Ascending aorta (tissue), 2 donors: ENCODE measurements at regions not wholly inside any gene's neighbourhood (a gene's known extent, or its start where the extent isn't known, plus 50 kb on each side); places are given as distances from the start of the nearest gene placed in this dataset.

Experiments used
- DNase-seq, 2 donors: peaks; one replicate each; pipeline ENCODE4 v3.0.0-alpha.2; 2019; ENCODE audit warnings: low spot score in 2 of 2
- H3K27ac ChIP-seq, 2 donors: fragments of 200-600 bp; sonication (generic); one replicate each; pipeline ENCODE4 v1.5.1; 2016 to 2017; ENCODE audit warnings: mild to moderate bottlenecking in 1 of 2
- H3K27me3 ChIP-seq: fragments of 200-600 bp; sonication (generic); one replicate; pipeline ENCODE4 v1.5.1; 2017
- H3K36me3 ChIP-seq, 2 donors: fragments of 200-600 bp; sonication (generic); one replicate each; pipeline ENCODE4 v1.5.1; 2016
- H3K4me1 ChIP-seq, 2 donors: fragments of 200-600 bp; sonication (generic); one replicate each; pipeline ENCODE4 v1.5.1; 2016 to 2017; ENCODE audit warnings: mild to moderate bottlenecking in 1 of 2
- H3K4me3 ChIP-seq, 2 donors: fragments of 200-600 bp; sonication (generic); one replicate each; pipeline ENCODE4 v1.5.1; 2016 to 2017; ENCODE audit warnings: mild to moderate bottlenecking in 1 of 2
- H3K9me3 ChIP-seq, 2 donors: fragments of 200-600 bp; sonication (generic); one replicate each; pipeline ENCODE4 v1.5.1; 2016
- intact Hi-C: fragments of 100-400 bp; cut with DNase I; formaldehyde crosslinking; loops from one replicate; pipeline ENCODE4 v1.15.1; 2023
- TF ChIP-seq, protein P1 (sequence below), 3 experiments: fragments of 200-600 bp in 2 of 3; fragments of 450-650 bp in 1 of 3; sonication (generic) in 2 of 3; IDR thresholded peaks; one replicate each; pipeline ENCODE4 v1.5.1; 2016 to 2019; ENCODE audit warnings: antibody characterized with exemption in 3 of 3, mild to moderate bottlenecking in 1 of 3, moderate library complexity in 1 of 3

GRCh38 chr12:39240587-39240986 is 202.3 kb downstream of the KIF21A start:
- no peak for DNase-seq
- TF ChIP-seq, protein P1, sequence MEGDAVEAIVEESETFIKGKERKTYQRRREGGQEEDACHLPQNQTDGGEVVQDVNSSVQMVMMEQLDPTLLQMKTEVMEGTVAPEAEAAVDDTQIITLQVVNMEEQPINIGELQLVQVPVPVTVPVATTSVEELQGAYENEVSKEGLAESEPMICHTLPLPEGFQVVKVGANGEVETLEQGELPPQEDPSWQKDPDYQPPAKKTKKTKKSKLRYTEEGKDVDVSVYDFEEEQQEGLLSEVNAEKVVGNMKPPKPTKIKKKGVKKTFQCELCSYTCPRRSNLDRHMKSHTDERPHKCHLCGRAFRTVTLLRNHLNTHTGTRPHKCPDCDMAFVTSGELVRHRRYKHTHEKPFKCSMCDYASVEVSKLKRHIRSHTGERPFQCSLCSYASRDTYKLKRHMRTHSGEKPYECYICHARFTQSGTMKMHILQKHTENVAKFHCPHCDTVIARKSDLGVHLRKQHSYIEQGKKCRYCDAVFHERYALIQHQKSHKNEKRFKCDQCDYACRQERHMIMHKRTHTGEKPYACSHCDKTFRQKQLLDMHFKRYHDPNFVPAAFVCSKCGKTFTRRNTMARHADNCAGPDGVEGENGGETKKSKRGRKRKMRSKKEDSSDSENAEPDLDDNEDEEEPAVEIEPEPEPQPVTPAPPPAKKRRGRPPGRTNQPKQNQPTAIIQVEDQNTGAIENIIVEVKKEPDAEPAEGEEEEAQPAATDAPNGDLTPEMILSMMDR (IDR thresholded peaks at IDR 0.05) = no peak

GRCh38 chr12:39239490-39240486 is 203.1 kb downstream of the KIF21A start:
- no peak for DNase-seq
- Histone ChIP-seq H3K4me3 (no peak overlapping the region), H3K27ac (no peak overlapping the region), H3K27me3 (no peaks in the 10 kb centered on the region), H3K4me1 (no peaks in the 10 kb centered on the region), H3K36me3 (no peaks in the 10 kb centered on the region), H3K9me3 (no peaks in the 10 kb centered on the region)
- intact Hi-C loops = no loop called here
- TF ChIP-seq, protein P1 (IDR thresholded peaks at IDR 0.05) = no peak

More at GRCh38 chr12:39240587-39240986, 202.3 kb downstream of the KIF21A start:
- Histone ChIP-seq H3K9me3 (no peaks in the 10 kb centered on the region), H3K27ac (no peak overlapping the region), H3K27me3 (no peaks in the 10 kb centered on the region), H3K36me3 (no peaks in the 10 kb centered on the region), H3K4me1 (no peaks in the 10 kb centered on the region), H3K4me3 (no peak overlapping the region)
- intact Hi-C loops = no loop called here

GRCh38 chr12:39237004-39237403 is 205.9 kb downstream of the KIF21A start:
- H3K27me3 ChIP-seq = no peaks in the 10 kb centered on the region
- TF ChIP-seq, protein P1 (IDR thresholded peaks at IDR 0.05) = no peak
- H3K9me3 ChIP-seq = no peaks in the 10 kb centered on the region
- DNase-seq = no peak
- no peaks in the 10 kb centered on the region for H3K36me3 ChIP-seq
- H3K27ac ChIP-seq = no peak overlapping the region
- H3K4me3 ChIP-seq = no peak overlapping the region
- intact Hi-C loops = no loop called here
- no peaks in the 10 kb centered on the region for H3K4me1 ChIP-seq

GRCh38 chr12:39235990-39236767 is 206.7 kb downstream of the KIF21A start:
- Histone ChIP-seq H3K36me3 (no peaks in the 10 kb centered on the region), H3K9me3 (no peaks in the 10 kb centered on the region), H3K27me3 (no peaks in the 10 kb centered on the region), H3K4me3 (no peak overlapping the region), H3K4me1 (no peaks in the 10 kb centered on the region), H3K27ac (no peak overlapping the region)
- TF ChIP-seq, protein P1 (IDR thresholded peaks at IDR 0.05) = no peak
- no peak for DNase-seq
- intact Hi-C loops = no loop called here

GRCh38 chr12:39230086-39230485 is 212.8 kb downstream of the KIF21A start:
- Histone ChIP-seq H3K4me3 (no peak overlapping the region), H3K9me3 (no peaks in the 10 kb centered on the region), H3K27ac (no peak overlapping the region), H3K27me3 (no peaks in the 10 kb centered on the region), H3K36me3 (no peaks in the 10 kb centered on the region), H3K4me1 (no peaks in the 10 kb centered on the region)
- TF ChIP-seq, protein P1 (IDR thresholded peaks at IDR 0.05) = no peak
- intact Hi-C loops = no loop called here
- DNase-seq = no peak
